DMS153 (cell line): ENCODE measurements at regions not wholly inside any gene's neighbourhood (a gene's known extent, or its start where the extent isn't known, plus 50 kb on each side); places are given as distances from the start of the nearest gene placed in this dataset.
"Not testable (repeated sequence)": the region's sequence is repeated elsewhere in the genome, so short reads cannot be mapped to it uniquely, and the experiment has no call there.

Source experiments
- DNase-seq: peaks from one replicate; lab custom pipeline; 2025; lab: John Stamatoyannopoulos, UW

DNA sequence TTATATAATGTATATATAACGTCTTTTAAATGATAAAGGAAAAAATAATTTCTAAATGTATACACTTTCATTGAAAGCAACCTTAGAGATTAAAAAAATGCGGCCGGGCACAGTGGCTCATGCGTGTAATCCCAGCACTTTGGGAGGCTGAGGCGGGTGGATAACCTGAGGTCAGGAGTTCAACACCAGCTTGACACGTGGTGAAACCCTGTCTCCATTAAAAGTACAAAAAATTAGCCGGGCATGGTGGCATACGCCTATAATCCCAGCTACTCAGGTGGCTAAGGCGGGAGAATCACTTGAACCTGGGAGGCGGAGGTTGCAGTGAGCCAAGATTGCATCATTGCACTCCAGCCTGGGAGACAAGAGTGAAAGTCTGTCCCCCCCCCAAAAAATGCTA, 303.7 kb upstream of the ZC3H15 start:
- DNase-seq: not testable (repeated sequence)

- DNase-seq: no peak
Observed at GRCh38 chr2:186183406-186183805, 302.7 kb upstream of the ZC3H15 start.

GRCh38 chr2:186187854-186188253, 298.2 kb upstream of the ZC3H15 start:
- no peak for DNase-seq

DNA sequence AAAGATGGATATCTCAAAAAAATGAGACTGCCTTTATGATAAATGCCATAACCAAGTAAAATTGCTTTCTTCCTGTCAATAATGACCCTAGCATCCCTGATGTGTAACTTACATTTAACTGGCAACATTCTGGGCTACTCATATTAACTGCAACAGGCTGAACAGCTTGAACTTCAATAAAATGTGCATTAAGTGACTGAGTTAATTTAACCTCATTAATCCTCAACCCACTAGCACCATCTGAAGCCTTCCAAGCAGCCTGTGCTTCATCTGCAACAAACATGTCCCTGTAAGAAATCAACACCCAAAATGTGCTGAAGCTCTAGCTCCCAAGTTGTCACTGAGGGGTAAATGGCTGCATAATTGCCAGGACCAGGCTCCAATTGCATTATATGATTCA, 296.2 kb upstream of the ZC3H15 start:
- no peak for DNase-seq

GRCh38 chr2:186195696-186196095, 290.4 kb upstream of the ZC3H15 start:
- no peak for DNase-seq

GRCh38 chr2:186197955-186198354, 288.1 kb upstream of the ZC3H15 start:
- no peak for DNase-seq

DNA sequence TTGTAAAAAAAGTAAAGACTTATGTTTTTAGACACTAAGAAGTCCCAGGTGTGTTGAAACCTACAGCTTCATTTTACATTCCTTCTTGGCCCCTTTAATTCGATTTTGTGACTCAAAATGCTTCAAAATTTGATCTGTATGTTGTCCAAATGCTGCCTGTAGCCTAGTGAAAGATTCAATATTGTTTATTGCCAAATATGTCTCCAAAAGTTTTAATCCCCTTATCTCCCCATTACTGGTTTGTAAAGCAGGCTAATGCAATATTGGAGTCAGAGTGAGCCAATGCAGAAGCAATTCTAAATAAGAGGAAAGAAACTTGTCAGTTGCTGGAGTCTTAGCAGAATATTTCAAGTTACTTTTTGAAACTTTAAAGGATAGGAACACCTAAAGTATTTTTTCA, 287.0 kb upstream of the ZC3H15 start:
- DNase-seq: no peak

- DNase-seq: no peak
Observed at GRCh38 chr2:186201371-186201770, 284.7 kb upstream of the ZC3H15 start.

DNA sequence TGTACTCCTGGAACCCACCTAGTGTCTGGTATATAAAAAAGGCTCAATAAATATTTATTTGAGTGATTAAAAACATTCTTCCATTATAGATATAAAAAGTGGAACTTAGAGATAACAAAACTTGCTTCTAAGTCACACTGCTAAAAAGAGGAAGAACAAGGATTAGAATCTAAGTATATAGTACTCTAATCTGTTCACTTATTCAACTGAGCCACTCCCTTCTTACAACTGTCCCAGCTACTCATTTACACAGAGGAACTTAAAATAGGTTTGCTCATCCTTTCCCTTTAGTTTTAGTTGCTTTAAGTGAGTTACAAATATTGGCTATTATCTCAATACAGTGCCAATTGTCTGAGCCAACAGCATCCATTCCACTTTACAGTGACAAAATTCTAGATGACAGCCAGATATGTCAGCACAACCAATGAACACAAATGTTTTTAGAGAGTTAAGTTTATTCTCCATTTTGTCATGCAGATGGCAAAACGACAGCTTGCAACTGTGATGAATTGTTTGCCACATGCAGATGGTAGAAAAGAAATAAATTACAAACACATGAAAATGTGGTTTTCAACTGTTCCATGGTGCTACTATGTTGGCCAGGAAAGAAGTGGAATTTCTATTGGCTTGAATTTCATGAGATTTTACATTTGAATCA, 280.7 kb upstream of the ZC3H15 start:
- DNase-seq: no peak

GRCh38 chr2:186209532-186209931, 276.5 kb upstream of the ZC3H15 start:
- no peak for DNase-seq

- no peak for DNase-seq
Observed at GRCh38 chr2:186220409-186220808, 265.7 kb upstream of the ZC3H15 start.

DNA sequence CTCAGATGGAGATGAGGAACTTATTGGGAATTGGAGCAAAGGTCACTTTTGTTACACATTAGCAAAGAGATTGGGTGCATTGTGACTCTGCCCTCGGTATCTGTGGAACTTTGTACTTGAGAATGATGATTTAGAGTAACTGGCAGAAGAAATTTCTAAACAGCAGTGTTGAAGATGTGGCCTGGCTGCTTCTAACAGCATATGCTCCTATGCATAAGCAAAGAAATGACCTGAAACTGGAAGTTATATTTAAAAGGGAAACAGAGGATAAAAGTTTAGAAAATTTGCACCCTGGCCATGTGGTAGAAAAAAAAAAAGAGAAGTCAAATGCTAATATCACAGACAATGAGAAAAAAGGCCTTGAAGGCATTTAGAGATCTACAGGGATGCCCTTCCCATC, 256.8 kb upstream of the ZC3H15 start:
- DNase-seq: no peak

GRCh38 chr2:186241874-186242273, 244.2 kb upstream of the ZC3H15 start:
- no peak for DNase-seq

DNA sequence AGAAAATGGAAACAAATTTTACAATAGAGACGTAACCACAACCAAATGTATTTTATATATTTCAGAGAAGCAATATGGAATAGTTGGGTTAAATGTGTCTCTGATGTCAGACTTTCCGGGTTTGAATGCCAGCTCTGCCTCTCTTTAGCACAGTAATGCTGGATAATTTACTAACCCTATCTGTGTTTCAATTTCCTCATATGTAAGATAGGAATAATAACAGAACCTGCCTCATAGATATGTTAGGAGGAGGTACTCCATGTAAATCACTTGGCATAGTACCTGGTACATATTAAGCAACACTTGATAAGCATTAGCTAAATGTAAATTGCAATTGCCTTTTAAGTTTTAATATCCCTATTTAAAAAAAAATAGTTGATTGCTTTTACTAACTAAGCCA, 231.3 kb upstream of the ZC3H15 start:
- no peak for DNase-seq

DNA sequence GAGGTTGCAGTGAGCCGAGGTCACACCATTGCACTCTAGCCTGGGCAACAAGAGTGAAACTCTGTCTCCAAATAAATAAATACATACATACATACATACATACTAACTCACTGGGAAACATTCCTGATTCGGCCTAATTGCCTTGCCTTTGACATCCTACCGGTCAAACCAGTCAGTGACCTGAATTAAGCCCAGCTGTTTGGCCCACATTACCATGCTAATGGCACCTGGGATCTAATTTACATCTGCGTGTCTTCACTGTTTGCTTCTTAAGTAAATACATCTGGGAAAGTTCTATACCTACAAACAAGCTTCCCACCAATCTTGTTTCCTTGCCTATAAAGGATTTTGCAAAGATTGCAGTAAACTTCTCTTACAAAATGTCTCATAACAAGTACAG, 230.2 kb upstream of the ZC3H15 start:
- DNase-seq: no peak

DNA sequence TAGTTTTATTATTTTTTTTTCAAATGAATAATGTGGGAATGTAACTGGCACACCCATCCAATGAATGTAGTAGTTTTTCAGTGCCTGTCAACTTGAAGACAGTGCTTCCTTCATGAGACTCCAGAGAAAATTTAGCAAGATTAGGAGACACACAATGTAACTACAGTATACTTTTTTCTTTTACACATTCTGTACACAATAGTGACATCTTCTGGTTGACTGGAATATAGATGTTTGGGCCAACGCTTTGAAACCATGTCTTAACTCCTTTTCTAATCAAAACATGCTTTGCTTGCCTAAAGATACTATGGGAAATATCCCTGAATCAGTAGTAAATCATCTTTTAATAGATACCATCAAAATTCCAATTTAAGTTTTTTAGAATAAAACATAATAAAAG, 229.5 kb upstream of the ZC3H15 start:
- no peak for DNase-seq

- no peak for DNase-seq
Observed at GRCh38 chr2:186263673-186264250, 222.3 kb upstream of the ZC3H15 start.

DNA sequence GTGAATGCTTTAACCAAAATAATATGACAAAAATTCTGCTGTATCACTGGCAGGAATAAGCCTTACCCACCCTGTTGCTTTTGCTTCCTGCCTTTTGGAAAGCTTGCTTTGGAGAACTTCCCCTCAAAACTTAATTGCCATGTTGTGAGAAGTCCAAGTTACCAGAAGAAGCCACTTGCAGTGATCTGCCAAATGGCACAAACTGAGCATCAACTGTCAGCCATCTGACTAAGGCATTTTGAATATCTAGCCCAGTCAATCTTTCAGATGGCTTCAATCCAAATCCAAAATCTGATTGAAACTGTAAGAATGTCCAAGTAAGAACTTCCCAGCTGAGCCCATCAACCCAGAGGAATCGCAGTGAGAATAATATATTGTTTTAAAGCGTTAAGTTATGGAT, 216.5 kb upstream of the ZC3H15 start:
- no peak for DNase-seq

DNA sequence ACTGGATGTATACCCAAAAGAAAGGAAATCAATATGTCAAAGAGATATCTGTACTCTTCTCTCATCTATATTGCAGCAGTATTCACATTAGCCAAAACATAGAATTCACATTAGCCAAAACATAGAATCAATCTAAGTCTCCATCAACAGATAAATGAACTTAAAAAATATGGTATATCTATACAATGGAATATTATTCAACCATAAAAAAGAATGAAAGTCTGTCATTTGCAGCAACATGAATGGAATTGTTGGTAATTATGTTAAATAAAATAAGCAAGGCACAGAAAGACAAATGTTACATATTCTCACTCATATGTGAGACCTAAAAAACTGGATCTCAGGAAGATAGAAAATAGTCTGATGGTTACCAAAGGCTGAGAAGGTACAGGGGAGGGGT, 212.1 kb upstream of the ZC3H15 start:
- no peak for DNase-seq

DNA sequence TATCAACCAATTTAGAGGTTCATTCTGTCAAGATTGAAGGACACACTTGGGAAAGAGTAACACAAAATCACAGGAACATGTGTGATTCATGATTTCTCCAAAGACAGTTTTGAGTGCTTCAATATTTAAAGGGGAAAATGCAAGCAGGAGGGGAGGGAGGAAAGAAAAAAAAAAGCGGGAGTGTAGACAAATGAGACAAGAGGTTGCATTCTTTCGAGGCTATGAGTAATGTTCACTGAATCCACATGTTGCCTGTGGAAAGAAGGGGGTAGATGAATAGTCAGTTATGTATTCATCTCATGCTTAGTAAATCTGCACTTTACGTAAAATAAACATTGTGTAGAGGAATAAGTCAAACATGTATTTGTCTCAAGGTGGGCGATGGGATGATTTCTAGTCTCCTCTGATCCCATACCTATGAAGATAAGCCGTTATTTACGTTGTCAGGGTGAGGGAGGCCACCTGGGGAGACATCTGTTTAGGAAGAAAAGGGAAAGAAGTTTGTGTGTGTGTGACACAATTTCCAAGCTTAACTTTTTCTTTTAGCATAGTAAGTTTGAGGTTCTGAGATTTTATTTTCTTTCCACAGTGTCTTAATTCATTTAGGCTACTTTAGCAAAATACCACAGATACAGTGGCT, 211.0 kb upstream of the ZC3H15 start:
- DNase-seq: no peak

- DNase-seq: no peak
Observed at GRCh38 chr2:186276909-186277308, 209.2 kb upstream of the ZC3H15 start.

GRCh38 chr2:186281726-186282125, 204.3 kb upstream of the ZC3H15 start:
- DNase-seq: no peak

DNA sequence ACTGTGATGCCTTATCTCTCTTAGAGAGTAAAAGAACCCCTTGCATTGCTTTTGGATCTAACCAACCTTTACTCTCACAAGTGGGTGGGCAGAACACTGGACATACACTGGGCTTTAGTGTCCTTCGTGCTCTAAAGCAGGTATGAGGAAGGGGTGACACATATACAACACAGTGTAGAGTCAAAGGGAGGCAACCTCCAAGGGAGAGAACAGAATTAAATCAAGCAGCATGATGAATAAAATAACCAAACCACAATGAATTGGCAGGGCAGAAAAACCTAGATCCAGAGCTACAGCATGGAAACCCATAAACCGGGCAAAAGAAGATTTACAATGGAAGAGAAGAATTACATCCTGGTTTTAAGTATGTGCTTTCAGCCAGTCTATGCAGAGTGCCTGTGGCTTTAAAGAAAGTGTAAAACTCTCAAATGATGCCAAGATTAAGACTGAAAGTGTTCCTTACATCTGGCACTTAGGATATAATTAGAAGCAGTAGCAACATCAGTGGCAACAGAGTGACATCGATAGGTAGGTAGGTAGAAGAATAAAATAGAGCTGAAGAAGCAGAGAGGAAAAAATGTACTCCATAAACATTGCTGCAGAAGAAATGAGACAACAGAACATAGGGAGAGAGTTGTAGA, 191.7 kb upstream of the ZC3H15 start:
- DNase-seq: no peak
